GM12864 (cell line): ENCODE measurements at regions not wholly inside any gene's neighbourhood (a gene's known extent, or its start where the extent isn't known, plus 50 kb on each side); places are given as distances from the start of the nearest gene placed in this dataset.

Experiments
- DNase-seq: peaks from one replicate; pipeline ENCODE4 v3.0.0-alpha.2; 2011; ENCODE audit warnings: low read depth
- H3K4me3 ChIP-seq: 2 replicates; pipeline ENCODE4 v1.5.1; 2011; ENCODE audit warnings: mild to moderate bottlenecking, low read depth, low read length, control low read depth
- CTCF ChIP-seq: IDR thresholded peaks from 2 replicates; pipeline ENCODE4 v1.5.1; 2011; ENCODE audit warnings: low read depth, mild to moderate bottlenecking, moderate library complexity, low read length, control low read depth, inconsistent platforms; ENCODE audit errors: missing control alignments

GRCh38 chr6:79396625-79397024, 140.6 kb downstream of the LCA5 start:
- no peak for DNase-seq
- TF ChIP-seq CTCF = no peak
- no peak overlapping the region for H3K4me3 ChIP-seq

GRCh38 chr6:79394690-79395089, 142.5 kb downstream of the LCA5 start:
- no peak for TF ChIP-seq CTCF
- H3K4me3 ChIP-seq = no peak overlapping the region
- DNase-seq = no peak

GRCh38 chr6:79392094-79392493, 145.1 kb downstream of the LCA5 start:
- H3K4me3 ChIP-seq = no peak overlapping the region
- TF ChIP-seq CTCF = no peak
- DNase-seq = no peak

- H3K4me3 ChIP-seq = no peak overlapping the region
- TF ChIP-seq CTCF = no peak
- no peak for DNase-seq
Measured at GRCh38 chr6:79391480-79391879, 145.8 kb downstream of the LCA5 start.

- no peak for TF ChIP-seq CTCF
- no peak for DNase-seq
- no peak overlapping the region for H3K4me3 ChIP-seq
Measured at GRCh38 chr6:79385893-79386292, 151.3 kb downstream of the LCA5 start.

- H3K4me3 ChIP-seq = no peak overlapping the region
- no peak for TF ChIP-seq CTCF
Measured at GRCh38 chr6:79385333-79385732, 150.9 kb upstream of the HMGN3 start.

GRCh38 chr6:79384845-79385244, 150.4 kb upstream of the HMGN3 start:
- no peak for DNase-seq
- H3K4me3 ChIP-seq = no peak overlapping the region
- TF ChIP-seq CTCF = no peak

More at GRCh38 chr6:79385333-79385732, 150.9 kb upstream of the HMGN3 start:
- no peak for DNase-seq
